ENCODE measurements at regions not wholly inside any gene's neighbourhood (a gene's known extent, or its start where the extent isn't known, plus 50 kb on each side); places are given as distances from the start of the nearest gene placed in this dataset.

DNA sequence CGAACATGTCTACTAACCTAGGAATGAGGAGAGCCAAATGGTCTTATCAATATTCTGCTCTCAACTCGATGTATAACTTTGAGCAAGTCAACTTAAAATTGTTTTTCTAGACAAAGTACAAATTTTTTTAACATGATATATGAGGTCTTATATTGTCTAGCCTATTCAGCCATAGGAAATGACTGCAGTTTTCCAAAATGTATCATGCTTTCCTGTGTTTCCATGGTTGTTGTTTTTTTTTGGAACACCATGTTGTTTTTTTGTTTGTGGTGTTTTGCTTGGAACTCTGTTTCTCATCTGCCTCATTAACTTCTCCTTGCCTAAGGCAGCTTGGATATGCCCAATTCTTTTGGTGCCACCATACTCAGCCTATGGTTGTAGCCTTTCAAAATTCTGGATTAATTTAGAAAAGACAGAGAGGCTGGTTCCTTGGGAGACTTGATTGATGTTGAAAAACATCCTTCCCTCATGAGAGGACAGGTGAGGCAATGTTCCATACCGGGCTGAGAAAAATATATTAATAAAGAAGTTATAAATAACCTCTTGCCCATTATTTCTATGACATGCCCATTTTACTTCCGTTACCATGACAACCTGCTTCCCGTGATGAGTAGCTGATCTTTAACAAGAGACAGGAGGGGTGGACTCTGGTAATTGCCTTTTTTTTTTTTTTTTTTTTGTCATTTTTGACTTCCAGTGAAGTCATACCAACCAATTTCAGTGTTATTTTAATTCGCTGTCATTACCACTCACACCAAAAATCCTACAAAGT is 687.9 kb upstream of the GRM7 start:
- TF ChIP-seq CTCF (conservative IDR thresholded peaks at IDR 0.05; ENCODE audit: low read length) (no peak), EZH2phosphoT487 (IDR thresholded peaks at IDR 0.05; ENCODE audit: borderline replicate concordance, low read depth, low read length) (no peak)

Data from OCI-LY7 (cell line).